Vagina (tissue), 2 donors: ENCODE measurements at regions not wholly inside any gene's neighbourhood (a gene's known extent, or its start where the extent isn't known, plus 50 kb on each side); places are given as distances from the start of the nearest gene placed in this dataset.

ENCODE experiments used
- DNase-seq, 2 donors: peaks; one replicate each; pipeline ENCODE4 v3.0.0-alpha.2; 2017; ENCODE audit errors: extremely low spot score in 2 of 2
- H3K27ac ChIP-seq: fragments of 200-600 bp; sonication (generic); one replicate; pipeline ENCODE4 v1.5.1; 2019
- H3K27me3 ChIP-seq: fragments of 200-600 bp; sonication (generic); one replicate; pipeline ENCODE4 v1.5.1; 2019
- H3K36me3 ChIP-seq, 2 donors: fragments of 200-600 bp; sonication (generic); one replicate each; pipeline ENCODE4 v1.5.1; 2017 to 2019
- H3K4me1 ChIP-seq: fragments of 200-600 bp; sonication (generic); one replicate; pipeline ENCODE4 v1.5.1; 2019
- H3K4me3 ChIP-seq, 2 donors: fragments of 200-600 bp; sonication (generic); 1 replicate in 1 of 2; 2 replicates in 1 of 2; pipeline ENCODE4 v1.5.1; 2016 to 2019
- H3K9me3 ChIP-seq: fragments of 200-600 bp; sonication (generic); one replicate; pipeline ENCODE4 v1.5.1; 2019
- POLR2A ChIP-seq, 2 donors: fragments of 450-650 bp; IDR thresholded peaks; one replicate each; pipeline ENCODE4 v1.6.1; 2017; ENCODE audit warnings: antibody characterized with exemption in 2 of 2, mild to moderate bottlenecking in 2 of 2, moderate library complexity in 2 of 2
- POLR2AphosphoS5 ChIP-seq, 2 donors: sonication (generic); formaldehyde crosslinking; IDR thresholded peaks; one replicate each; pipeline ENCODE4 v1.9.0; 2017; ENCODE audit warnings: antibody characterized with exemption in 2 of 2, mild to moderate bottlenecking in 2 of 2, low read depth in 1 of 2; ENCODE audit not compliant: insufficient read depth in 1 of 2
- intact Hi-C: fragments of 100-400 bp; cut with DNase I; formaldehyde crosslinking; loops from one replicate; pipeline ENCODE4 v1.15.1; 2023
- TF ChIP-seq, protein P1 (sequence below), 3 experiments: fragments of 450-650 bp in 2 of 3; fragments of 200-600 bp in 1 of 3; sonication (generic) in 1 of 3; IDR thresholded peaks; one replicate each; pipeline ENCODE4 v1.5.1; 2017 to 2019; ENCODE audit warnings: antibody characterized with exemption in 3 of 3, mild to moderate bottlenecking in 2 of 3, moderate library complexity in 2 of 3

GRCh38 chr13:71979616-71980015 is 112.6 kb upstream of the DACH1 start:
- Histone ChIP-seq H3K9me3 (no peaks in the 10 kb centered on the region), H3K27ac (no peak overlapping the region), H3K4me3 (no peak overlapping the region), H3K27me3 (no peaks in the 10 kb centered on the region), H3K4me1 (no peaks in the 10 kb centered on the region), H3K36me3 (no peaks in the 10 kb centered on the region)
- intact Hi-C loops: no loop called here
- TF ChIP-seq POLR2A (IDR thresholded peaks at IDR 0.05): no peak
- TF ChIP-seq POLR2AphosphoS5 (IDR thresholded peaks at IDR 0.05; ENCODE audit: insufficient read depth in 1 of 2, low read depth in 1 of 2): no peak
- TF ChIP-seq, protein P1, sequence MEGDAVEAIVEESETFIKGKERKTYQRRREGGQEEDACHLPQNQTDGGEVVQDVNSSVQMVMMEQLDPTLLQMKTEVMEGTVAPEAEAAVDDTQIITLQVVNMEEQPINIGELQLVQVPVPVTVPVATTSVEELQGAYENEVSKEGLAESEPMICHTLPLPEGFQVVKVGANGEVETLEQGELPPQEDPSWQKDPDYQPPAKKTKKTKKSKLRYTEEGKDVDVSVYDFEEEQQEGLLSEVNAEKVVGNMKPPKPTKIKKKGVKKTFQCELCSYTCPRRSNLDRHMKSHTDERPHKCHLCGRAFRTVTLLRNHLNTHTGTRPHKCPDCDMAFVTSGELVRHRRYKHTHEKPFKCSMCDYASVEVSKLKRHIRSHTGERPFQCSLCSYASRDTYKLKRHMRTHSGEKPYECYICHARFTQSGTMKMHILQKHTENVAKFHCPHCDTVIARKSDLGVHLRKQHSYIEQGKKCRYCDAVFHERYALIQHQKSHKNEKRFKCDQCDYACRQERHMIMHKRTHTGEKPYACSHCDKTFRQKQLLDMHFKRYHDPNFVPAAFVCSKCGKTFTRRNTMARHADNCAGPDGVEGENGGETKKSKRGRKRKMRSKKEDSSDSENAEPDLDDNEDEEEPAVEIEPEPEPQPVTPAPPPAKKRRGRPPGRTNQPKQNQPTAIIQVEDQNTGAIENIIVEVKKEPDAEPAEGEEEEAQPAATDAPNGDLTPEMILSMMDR (IDR thresholded peaks at IDR 0.05): no peak
- no peak for DNase-seq

GRCh38 chr13:71977028-71977427 is 110.0 kb upstream of the DACH1 start:
- Histone ChIP-seq H3K9me3 (no peaks in the 10 kb centered on the region), H3K27me3 (no peaks in the 10 kb centered on the region), H3K27ac (no peak overlapping the region), H3K4me3 (no peak overlapping the region), H3K4me1 (no peaks in the 10 kb centered on the region), H3K36me3 (no peaks in the 10 kb centered on the region)
- intact Hi-C loops: no loop called here
- TF ChIP-seq POLR2AphosphoS5 (IDR thresholded peaks at IDR 0.05; ENCODE audit: insufficient read depth in 1 of 2, low read depth in 1 of 2): no peak
- no peak for DNase-seq

DNA sequence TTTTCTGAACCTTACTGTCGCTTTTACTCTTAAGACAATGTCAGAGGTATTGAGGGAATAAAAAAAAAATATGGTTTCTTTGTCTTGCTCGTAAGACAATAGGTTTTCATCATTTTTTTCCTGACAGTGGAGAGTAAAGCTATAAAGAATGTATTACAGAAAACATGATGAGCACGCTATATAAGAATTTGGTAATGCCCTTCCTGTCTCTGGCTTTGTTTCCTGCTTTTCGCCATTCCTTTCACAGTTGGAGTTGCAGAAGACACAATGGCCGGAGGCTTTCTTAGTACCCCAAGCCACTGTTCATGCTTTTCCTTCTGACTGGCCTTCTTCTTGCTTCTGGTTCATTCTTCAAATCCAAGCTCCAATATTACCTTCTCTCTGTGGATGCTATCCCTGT is 101.0 kb upstream of the DACH1 start:
- Histone ChIP-seq H3K9me3 (no peaks in the 10 kb centered on the region), H3K27me3 (no peaks in the 10 kb centered on the region), H3K36me3 (no peaks in the 10 kb centered on the region), H3K27ac (no peak overlapping the region), H3K4me3 (no peak overlapping the region), H3K4me1 (no peaks in the 10 kb centered on the region)
- intact Hi-C loops: no loop called here
- TF ChIP-seq, protein P1 (IDR thresholded peaks at IDR 0.05): no peak
- TF ChIP-seq POLR2A (IDR thresholded peaks at IDR 0.05) (no peak), POLR2AphosphoS5 (IDR thresholded peaks at IDR 0.05; ENCODE audit: insufficient read depth in 1 of 2, low read depth in 1 of 2) (no peak)
- DNase-seq: no peak

DNA sequence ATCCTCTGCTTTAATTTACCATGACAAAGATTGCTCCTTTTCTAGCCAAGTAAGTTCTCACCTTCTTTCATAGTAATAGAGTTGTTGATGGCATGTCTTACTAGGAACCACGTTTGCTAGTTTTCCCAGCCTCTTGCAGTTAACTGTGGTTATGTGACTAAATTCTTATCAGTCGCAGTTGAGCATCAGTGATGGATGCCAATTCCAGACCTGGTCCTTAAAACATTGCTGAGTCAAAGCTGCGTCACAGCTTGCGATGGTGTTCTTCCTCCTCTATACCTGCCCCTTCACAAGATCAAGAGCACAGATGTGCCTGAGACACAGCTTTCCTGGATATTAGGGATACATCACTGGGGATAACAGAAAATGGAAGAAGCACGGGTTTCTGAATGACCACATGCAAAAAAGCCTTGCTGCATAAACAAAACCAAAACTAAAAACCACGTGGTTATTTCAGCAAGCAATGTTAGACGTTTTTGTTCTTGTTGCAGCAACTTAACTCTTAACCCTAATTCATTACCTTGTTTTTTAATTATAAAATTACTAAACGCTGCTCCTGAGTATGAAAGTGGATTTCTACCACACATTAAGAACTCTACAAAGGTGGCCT is 97.6 kb upstream of the DACH1 start:
- DNase-seq: no peak
- intact Hi-C loops: no loop called here
- H3K4me3 ChIP-seq: no peak overlapping the region
- TF ChIP-seq, protein P1 (IDR thresholded peaks at IDR 0.05): no peak
- TF ChIP-seq POLR2A (IDR thresholded peaks at IDR 0.05): no peak
- no peak for TF ChIP-seq POLR2AphosphoS5 (IDR thresholded peaks at IDR 0.05; ENCODE audit: insufficient read depth in 1 of 2, low read depth in 1 of 2)
- H3K36me3 ChIP-seq: no peaks in the 10 kb centered on the region
- no peak overlapping the region for H3K27ac ChIP-seq
- H3K4me1 ChIP-seq: no peaks in the 10 kb centered on the region
- no peaks in the 10 kb centered on the region for H3K9me3 ChIP-seq
- no peaks in the 10 kb centered on the region for H3K27me3 ChIP-seq

DNA sequence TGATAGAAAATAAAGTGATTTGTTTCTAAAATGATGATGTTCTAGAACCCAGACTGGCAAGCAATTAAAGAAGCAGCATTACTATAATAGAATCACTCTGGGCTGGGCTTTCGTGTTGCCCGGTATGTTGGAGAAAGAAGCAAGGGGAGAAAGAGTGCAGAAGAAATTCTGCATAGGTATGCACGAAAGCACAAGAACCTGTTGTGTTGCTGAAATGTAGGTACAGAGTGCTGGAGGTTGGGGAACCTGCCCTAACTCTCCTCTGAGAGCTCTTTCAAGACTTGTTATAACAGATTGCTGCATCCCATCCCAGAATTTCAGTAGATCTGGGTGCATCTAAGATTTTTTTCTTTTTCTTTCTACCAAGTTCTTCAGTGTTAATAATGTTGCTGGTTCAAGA is 95.7 kb upstream of the DACH1 start:
- Histone ChIP-seq H3K36me3 (no peaks in the 10 kb centered on the region), H3K27ac (no peak overlapping the region), H3K27me3 (no peaks in the 10 kb centered on the region), H3K4me3 (no peak overlapping the region), H3K9me3 (no peaks in the 10 kb centered on the region), H3K4me1 (no peaks in the 10 kb centered on the region)
- intact Hi-C loops: no loop called here
- TF ChIP-seq POLR2AphosphoS5 (IDR thresholded peaks at IDR 0.05; ENCODE audit: insufficient read depth in 1 of 2, low read depth in 1 of 2) (no peak), POLR2A (IDR thresholded peaks at IDR 0.05) (no peak)
- TF ChIP-seq, protein P1 (IDR thresholded peaks at IDR 0.05): no peak
- no peak for DNase-seq
